ENCODE measurements at regions not wholly inside any gene's neighbourhood (a gene's known extent, or its start where the extent isn't known, plus 50 kb on each side); places are given as distances from the start of the nearest gene placed in this dataset.

GRCh38 chr16:87150262-87150661 is 166.9 kb downstream of the C16orf95 start:
- Histone ChIP-seq H3K27ac (ENCODE audit: low read length) (no peak overlapping the region), H3K4me2 (ENCODE audit: low read depth, low read length) (no peak overlapping the region), H3K9ac (ENCODE audit: low read length) (no peak overlapping the region), H4K20me1 (ENCODE audit: insufficient read depth, low read length) (no peaks in the 10 kb centered on the region), H3K36me3 (replicated peaks; ENCODE audit: insufficient read depth, low read length) (no peaks in the 10 kb centered on the region), H3K4me1 (ENCODE audit: low read length) (no peaks in the 10 kb centered on the region), H3K9me2 (replicated peaks; ENCODE audit: insufficient read depth, low read length) (no peaks in the 10 kb centered on the region), H3F3A (ENCODE audit: insufficient read depth, low read length) (no peaks in the 10 kb centered on the region), H2AFZ (ENCODE audit: low read length) (no peak overlapping the region), H3K4me3 (ENCODE audit: low read length) (no peak overlapping the region), H3K9me3 (replicated peaks; ENCODE audit: insufficient read depth, low read length) (no peaks in the 10 kb centered on the region), H3K27me3 (replicated peaks; ENCODE audit: insufficient read depth, low read length) (no peaks in the 10 kb centered on the region), H3K79me2 (ENCODE audit: low read length) (no peaks in the 10 kb centered on the region)
- no peak for TF ChIP-seq EZH2 (optimal IDR thresholded peaks at IDR 0.05; ENCODE audit: low read depth, low read length)
- TF ChIP-seq, protein P1, sequence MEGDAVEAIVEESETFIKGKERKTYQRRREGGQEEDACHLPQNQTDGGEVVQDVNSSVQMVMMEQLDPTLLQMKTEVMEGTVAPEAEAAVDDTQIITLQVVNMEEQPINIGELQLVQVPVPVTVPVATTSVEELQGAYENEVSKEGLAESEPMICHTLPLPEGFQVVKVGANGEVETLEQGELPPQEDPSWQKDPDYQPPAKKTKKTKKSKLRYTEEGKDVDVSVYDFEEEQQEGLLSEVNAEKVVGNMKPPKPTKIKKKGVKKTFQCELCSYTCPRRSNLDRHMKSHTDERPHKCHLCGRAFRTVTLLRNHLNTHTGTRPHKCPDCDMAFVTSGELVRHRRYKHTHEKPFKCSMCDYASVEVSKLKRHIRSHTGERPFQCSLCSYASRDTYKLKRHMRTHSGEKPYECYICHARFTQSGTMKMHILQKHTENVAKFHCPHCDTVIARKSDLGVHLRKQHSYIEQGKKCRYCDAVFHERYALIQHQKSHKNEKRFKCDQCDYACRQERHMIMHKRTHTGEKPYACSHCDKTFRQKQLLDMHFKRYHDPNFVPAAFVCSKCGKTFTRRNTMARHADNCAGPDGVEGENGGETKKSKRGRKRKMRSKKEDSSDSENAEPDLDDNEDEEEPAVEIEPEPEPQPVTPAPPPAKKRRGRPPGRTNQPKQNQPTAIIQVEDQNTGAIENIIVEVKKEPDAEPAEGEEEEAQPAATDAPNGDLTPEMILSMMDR (IDR thresholded peaks at IDR 0.05; ENCODE audit: low read length): no peak
- no peak for TF ChIP-seq EZH2phosphoT487 (IDR thresholded peaks at IDR 0.05; ENCODE audit: low read length)
- DNase-seq: no peak

DNA sequence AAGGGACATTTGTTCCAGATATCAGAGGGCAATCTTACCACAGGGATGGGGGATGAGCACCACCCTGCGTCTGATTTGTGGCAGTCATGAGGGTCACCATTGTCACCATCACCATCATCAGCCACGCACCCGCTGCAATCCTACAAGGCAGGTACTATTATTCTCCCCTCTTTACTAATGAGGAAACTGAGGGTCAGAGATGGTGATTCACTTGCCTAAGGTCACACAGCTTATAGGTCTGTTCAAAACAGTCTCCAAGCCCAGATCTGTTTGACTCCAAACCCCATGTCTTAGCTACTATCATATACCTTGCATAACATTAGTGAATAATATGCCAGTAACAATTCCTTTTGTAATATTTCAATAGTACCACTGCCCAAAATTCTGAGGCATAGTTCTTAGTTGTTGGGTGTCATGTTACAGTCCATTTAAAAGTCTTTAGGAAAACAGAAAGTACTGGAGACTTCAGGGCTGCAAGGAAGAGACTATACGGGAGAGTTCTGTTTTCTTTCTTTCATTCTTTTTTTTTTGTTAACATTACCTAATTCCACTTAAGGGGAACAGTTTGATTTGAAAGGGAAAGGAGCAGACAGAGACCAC is 166.4 kb downstream of the C16orf95 start:
- Histone ChIP-seq H3K4me2 (ENCODE audit: low read depth, low read length) (no peak overlapping the region), H3K36me3 (replicated peaks; ENCODE audit: insufficient read depth, low read length) (no peaks in the 10 kb centered on the region), H2AFZ (ENCODE audit: low read length) (no peak overlapping the region), H3F3A (ENCODE audit: insufficient read depth, low read length) (no peaks in the 10 kb centered on the region), H3K27me3 (replicated peaks; ENCODE audit: insufficient read depth, low read length) (no peaks in the 10 kb centered on the region), H3K9me2 (replicated peaks; ENCODE audit: insufficient read depth, low read length) (no peaks in the 10 kb centered on the region), H4K20me1 (ENCODE audit: insufficient read depth, low read length) (no peaks in the 10 kb centered on the region), H3K9ac (ENCODE audit: low read length) (no peak overlapping the region), H3K27ac (ENCODE audit: low read length) (no peak overlapping the region), H3K4me1 (ENCODE audit: low read length) (no peaks in the 10 kb centered on the region), H3K79me2 (ENCODE audit: low read length) (no peaks in the 10 kb centered on the region), H3K9me3 (replicated peaks; ENCODE audit: insufficient read depth, low read length) (no peaks in the 10 kb centered on the region), H3K4me3 (ENCODE audit: low read length) (no peak overlapping the region)
- DNase-seq: no peak
- TF ChIP-seq EZH2phosphoT487 (IDR thresholded peaks at IDR 0.05; ENCODE audit: low read length) (no peak), EZH2 (optimal IDR thresholded peaks at IDR 0.05; ENCODE audit: low read depth, low read length) (no peak)
- TF ChIP-seq, protein P1 (IDR thresholded peaks at IDR 0.05; ENCODE audit: low read length): no peak

DNA sequence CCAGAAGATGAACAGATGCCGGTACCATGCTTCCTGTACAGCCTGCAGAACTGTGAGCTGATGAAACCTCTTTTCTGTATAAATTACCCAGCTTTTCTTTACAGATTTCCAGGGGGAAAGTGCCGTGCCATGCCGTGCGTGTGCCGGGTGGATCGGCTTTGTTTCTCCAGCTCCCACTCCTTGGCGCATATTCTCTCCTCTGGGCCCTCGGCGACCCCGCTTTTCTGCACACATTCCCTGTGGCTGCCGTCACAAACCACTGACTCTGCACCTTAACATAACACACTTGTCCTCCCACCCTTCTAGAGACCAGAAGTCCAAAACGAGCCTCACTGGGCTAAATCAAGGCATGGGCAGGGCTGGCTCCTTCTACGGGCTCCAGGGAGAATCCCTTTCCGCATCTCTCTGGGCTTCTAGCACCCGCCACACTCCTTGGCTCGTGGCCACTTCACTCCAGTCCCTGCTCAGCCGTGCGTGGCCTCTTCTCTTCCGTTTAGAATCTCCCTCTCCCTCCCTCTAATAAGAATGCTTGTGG is 164.9 kb downstream of the C16orf95 start:
- Histone ChIP-seq H3K9me2 (replicated peaks; ENCODE audit: insufficient read depth, low read length) (no peaks in the 10 kb centered on the region), H3K79me2 (ENCODE audit: low read length) (no peaks in the 10 kb centered on the region), H3K36me3 (replicated peaks; ENCODE audit: insufficient read depth, low read length) (no peaks in the 10 kb centered on the region), H2AFZ (ENCODE audit: low read length) (no peak overlapping the region), H3K4me3 (ENCODE audit: low read length) (no peak overlapping the region), H4K20me1 (ENCODE audit: insufficient read depth, low read length) (no peaks in the 10 kb centered on the region), H3F3A (ENCODE audit: insufficient read depth, low read length) (no peaks in the 10 kb centered on the region), H3K9me3 (replicated peaks; ENCODE audit: insufficient read depth, low read length) (no peaks in the 10 kb centered on the region), H3K4me2 (ENCODE audit: low read depth, low read length) (no peak overlapping the region), H3K27me3 (replicated peaks; ENCODE audit: insufficient read depth, low read length) (no peaks in the 10 kb centered on the region), H3K27ac (ENCODE audit: low read length) (no peak overlapping the region), H3K4me1 (ENCODE audit: low read length) (no peaks in the 10 kb centered on the region), H3K9ac (ENCODE audit: low read length) (no peak overlapping the region)
- TF ChIP-seq, protein P1 (IDR thresholded peaks at IDR 0.05; ENCODE audit: low read length): no peak
- TF ChIP-seq EZH2phosphoT487 (IDR thresholded peaks at IDR 0.05; ENCODE audit: low read length) (no peak), EZH2 (optimal IDR thresholded peaks at IDR 0.05; ENCODE audit: low read depth, low read length) (no peak)
- DNase-seq: no peak
